ENCODE measurements at regions not wholly inside any gene's neighbourhood (a gene's known extent, or its start where the extent isn't known, plus 50 kb on each side); places are given as distances from the start of the nearest gene placed in this dataset.
A peak's percentile ranks its signal among the peaks of the same experiment; 100 is the strongest.
"Not testable (repeated sequence)": the region's sequence is repeated elsewhere in the genome, so short reads cannot be mapped to it uniquely, and the experiment has no call there.

DNA sequence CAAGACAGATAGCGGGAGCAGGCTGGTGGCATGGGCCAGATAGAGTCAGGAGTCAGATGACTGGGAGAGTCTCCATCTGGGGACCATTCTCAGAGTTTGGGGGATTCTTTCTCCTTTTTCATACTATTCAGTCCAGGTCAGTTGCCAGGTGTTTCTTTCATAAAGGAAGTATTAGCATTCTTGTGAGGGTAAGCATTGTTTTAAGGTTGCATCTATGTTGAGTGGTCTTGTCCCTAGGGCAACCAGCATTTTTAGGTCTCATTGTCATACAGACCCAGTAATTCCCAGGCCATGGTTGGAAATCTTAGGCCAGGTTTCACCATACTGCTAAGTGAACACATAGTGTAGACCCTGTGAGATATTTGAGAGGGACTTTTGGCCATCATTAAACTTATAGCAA, 122.3 kb upstream of the POC5 start:
- DNase-seq, result no peak

DNA sequence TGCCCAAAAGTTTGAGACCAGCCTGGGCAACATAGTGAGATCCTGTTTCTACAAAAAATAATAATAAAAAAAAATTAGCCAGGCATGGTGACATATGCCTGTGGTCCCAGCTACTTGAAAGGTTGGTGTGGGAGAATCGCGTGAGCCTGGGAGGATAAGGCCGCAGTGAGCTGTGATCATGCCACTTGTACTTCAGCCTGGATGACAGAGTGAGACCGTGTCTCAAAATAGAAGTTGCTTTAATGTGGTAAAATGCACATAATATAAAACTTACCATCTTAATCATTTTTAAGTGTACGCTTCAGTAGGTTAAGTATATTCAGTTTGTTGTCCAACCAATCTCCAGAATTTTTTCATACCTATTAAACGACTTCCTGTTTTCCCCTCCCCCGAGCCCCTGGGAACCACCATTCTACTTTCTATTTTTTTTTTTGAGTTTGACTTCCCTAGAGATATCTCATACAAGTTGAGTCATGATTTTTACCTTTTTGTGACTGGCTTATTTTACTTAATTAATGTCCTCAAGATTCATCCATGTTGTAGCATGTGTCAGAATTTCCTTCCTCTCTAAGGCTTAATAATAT, 120.1 kb upstream of the POC5 start:
- no peak for DNase-seq

DNA sequence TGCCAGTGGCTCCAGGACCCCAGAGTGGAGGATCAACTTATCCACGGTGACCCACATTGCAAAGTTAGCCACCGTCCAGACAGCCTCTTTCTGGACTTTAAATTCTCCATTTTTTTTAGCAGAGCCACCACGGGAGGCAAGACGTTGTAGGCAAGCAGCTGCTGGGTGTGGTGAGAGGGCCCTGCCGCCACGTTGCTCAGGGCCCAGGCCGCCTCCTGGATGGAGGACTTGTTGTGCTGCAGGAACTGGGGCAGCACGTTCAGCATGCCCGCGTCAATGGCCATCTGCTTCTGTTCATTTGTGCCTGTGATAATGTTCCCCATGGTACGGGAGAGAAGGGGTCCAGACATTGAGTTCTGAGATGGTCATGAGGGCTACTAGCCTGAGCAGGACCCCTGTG, 114.3 kb upstream of the POC5 start:
- no peak for DNase-seq

DNA sequence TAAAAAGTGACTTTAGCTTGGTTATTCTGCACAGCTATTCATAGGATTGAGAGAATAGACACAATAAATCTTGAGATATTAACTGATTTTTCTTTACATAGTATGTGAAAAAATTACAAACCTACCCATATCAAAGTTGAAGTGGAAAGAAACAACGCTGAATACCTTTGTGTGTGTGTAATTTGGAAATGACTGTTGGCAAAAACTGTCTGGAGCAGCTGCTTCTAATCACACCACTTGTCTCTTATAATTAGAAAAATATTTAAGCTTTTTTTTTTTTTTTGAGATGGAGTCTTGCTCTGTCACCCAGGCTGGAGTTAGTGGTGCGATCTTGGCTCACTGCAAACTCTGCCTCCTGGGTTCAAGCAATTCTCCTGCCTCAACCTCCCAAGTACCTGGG, 110.8 kb upstream of the POC5 start:
- no peak for DNase-seq

DNA sequence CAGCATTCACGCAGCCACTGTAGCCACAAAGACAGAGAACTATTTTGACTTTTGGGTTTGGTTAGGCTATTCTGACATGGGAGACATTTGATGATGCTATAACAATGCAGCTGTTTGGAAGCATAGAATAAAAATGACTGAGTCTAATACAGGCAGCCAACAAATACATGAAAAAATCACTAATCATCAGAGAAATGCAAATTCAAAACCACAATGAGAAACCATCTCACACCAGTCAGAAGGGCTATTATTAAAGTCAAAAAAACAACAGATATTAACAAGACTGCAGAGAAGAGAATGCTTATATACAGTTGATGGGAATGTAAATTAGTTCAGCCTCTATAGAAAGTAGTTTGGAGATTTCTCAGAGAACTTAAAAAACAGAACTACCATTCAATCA, 107.1 kb upstream of the POC5 start:
- no peak for DNase-seq

DNA sequence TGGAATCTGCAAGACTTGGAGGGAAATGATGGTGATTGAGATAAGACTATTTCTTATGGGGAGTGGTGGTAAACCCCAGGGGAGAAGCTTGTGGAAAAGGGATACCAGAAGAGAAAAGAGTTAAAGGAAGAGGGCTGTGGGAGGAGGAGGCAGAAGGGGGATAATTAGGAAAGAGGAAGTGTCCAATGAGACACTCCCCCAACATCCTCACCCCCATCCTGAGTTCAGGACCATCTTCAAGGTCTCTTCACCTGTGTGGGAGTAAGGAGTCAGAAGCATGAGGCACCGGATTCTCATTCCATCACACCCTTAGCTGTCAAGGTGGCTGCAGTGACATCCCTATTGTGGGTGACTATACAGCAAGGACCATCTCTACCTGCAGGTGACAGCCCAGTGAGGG, 106.6 kb upstream of the POC5 start:
- DNase-seq, result no peak

DNA sequence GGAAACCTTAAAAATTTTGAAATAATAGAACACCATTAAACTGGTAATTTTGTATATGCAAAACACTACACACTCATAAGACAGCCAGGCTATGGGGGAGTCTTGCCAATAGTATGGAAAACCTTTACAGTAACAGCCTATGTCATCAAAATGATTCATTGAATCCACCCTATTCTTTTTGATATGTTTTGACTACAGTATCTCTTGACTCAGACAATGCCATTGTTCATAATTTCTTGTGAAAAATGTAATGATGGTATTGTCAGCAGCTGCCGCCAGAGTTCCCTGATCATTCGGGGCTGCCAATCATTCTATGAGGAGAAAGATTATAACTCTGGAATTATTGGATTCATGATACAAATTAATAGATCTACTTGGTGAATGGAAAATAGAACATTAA, 101.4 kb upstream of the POC5 start:
- no peak for DNase-seq

DNA sequence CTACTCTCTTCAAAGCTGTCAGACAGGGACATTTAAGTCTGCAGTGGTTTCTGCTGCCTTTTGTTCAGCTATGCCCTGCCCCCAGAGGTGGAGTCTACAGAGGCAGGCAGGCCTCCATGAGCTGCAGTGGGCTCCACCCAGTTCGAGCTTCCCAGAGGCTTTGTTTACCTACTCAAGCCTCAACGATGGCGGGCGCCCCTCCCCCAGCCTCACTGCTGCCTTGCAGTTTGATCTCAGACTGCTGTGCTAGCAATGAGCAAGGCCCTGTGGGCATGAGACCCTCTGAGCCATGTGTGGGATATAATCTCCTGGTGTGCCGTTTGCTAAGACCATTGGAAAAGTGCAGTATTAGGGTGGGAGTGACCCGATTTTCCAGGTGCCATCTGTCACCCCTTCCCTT, 82.5 kb upstream of the POC5 start:
- peak; percentile 4 to 22 for DNase-seq

DNA sequence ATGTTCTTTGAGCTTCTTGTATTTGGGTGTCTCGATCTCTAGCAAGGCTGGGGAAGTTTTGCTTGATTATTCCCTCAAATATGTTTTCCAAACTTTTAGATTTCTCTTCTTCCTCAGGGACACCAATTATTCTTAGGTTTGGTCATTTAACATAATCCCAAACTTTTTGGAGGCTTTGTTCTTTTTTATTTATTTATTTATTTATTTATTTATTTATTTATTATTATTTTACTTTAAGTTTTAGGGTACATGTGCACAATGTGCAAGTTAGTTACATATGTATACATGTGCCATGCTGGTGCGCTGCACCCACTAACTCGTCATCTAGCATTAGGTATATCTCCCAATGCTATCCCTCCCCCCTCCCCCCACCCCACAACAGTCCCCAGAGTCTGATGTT, 52.1 kb upstream of the POC5 start:
- DNase-seq, result not testable (repeated sequence)
